IPS-20b (cell line): ENCODE measurements at regions not wholly inside any gene's neighbourhood (a gene's known extent, or its start where the extent isn't known, plus 50 kb on each side); places are given as distances from the start of the nearest gene placed in this dataset.

Experiments used
- H3K27ac ChIP-seq: one replicate; pipeline ENCODE4 v1.5.1; 2013; ENCODE audit warnings: low read length
- H3K27me3 ChIP-seq: 2 replicates; pipeline ENCODE4 v1.6.1; 2013; ENCODE audit warnings: mild to moderate bottlenecking, low read length, inconsistent platforms; ENCODE audit not compliant: insufficient read depth
- H3K36me3 ChIP-seq: 2 replicates; pipeline ENCODE4 v1.6.1; 2013; ENCODE audit warnings: low read depth, mild to moderate bottlenecking, inconsistent platforms, low read length, moderate library complexity; ENCODE audit not compliant: insufficient read depth
- H3K4me1 ChIP-seq: 2 replicates; pipeline ENCODE4 v1.6.1; 2013; ENCODE audit warnings: mild to moderate bottlenecking, control low read depth, inconsistent platforms, low read length, moderate library complexity; ENCODE audit not compliant: insufficient read depth
- H3K4me3 ChIP-seq: 2 replicates; pipeline ENCODE4 v1.5.1; 2013; ENCODE audit warnings: mild to moderate bottlenecking, low read length, inconsistent platforms
- H3K9ac ChIP-seq: 2 replicates; pipeline ENCODE4 v1.6.1; 2013; ENCODE audit warnings: low read depth, mild to moderate bottlenecking, inconsistent platforms, low read length, moderate library complexity
- H3K9me3 ChIP-seq: 2 replicates; pipeline ENCODE4 v1.6.1; 2013; ENCODE audit warnings: mild to moderate bottlenecking, low read depth, low read length, inconsistent platforms; ENCODE audit not compliant: insufficient read depth

- no peak overlapping the region for H3K27ac ChIP-seq
- H3K9me3 ChIP-seq = no peaks in the 10 kb centered on the region
- no peak overlapping the region for H3K9ac ChIP-seq
- no peaks in the 10 kb centered on the region for H3K36me3 ChIP-seq
- H3K27me3 ChIP-seq = no peaks in the 10 kb centered on the region
- no peak overlapping the region for H3K4me3 ChIP-seq
- peaks cover 5% of the 10 kb centered on the region; the same call in 1 of the 2 replicates for H3K4me1 ChIP-seq
Measured at GRCh38 chr4:25531272-25531671, 124.4 kb upstream of the SLC34A2 start.

- H3K4me1 ChIP-seq = peaks cover 5% of the 10 kb centered on the region; the same call in 1 of the 2 replicates
- H3K36me3 ChIP-seq = no peaks in the 10 kb centered on the region
- H3K27me3 ChIP-seq = no peaks in the 10 kb centered on the region
- no peaks in the 10 kb centered on the region for H3K9me3 ChIP-seq
- H3K9ac ChIP-seq = no peak overlapping the region
- no peak overlapping the region for H3K4me3 ChIP-seq
- no peak overlapping the region for H3K27ac ChIP-seq
Measured at GRCh38 chr4:25532591-25532990, 123.1 kb upstream of the SLC34A2 start.

- Histone ChIP-seq H3K36me3 (no peaks in the 10 kb centered on the region), H3K9ac (no peak overlapping the region), H3K27me3 (no peaks in the 10 kb centered on the region), H3K4me1 (peaks cover 5% of the 10 kb centered on the region; the same call in 1 of the 2 replicates), H3K4me3 (no peak overlapping the region), H3K27ac (no peak overlapping the region), H3K9me3 (no peaks in the 10 kb centered on the region)
Measured at GRCh38 chr4:25533256-25533655, 122.4 kb upstream of the SLC34A2 start.

GRCh38 chr4:25535278-25535677 lies 120.4 kb upstream of the SLC34A2 start:
- Histone ChIP-seq H3K9me3 (no peaks in the 10 kb centered on the region), H3K27me3 (no peaks in the 10 kb centered on the region), H3K36me3 (no peaks in the 10 kb centered on the region), H3K9ac (no peak overlapping the region), H3K27ac (no peak overlapping the region), H3K4me3 (no peak overlapping the region), H3K4me1 (peaks cover 5% of the 10 kb centered on the region; the same call in 1 of the 2 replicates)

- peaks cover 7% of the 10 kb centered on the region for H3K4me1 ChIP-seq
- no peaks in the 10 kb centered on the region for H3K36me3 ChIP-seq
- no peaks in the 10 kb centered on the region for H3K27me3 ChIP-seq
- no peaks in the 10 kb centered on the region for H3K9me3 ChIP-seq
- H3K9ac ChIP-seq = no peak overlapping the region
- no peak overlapping the region for H3K27ac ChIP-seq
- no peak overlapping the region for H3K4me3 ChIP-seq
Measured at GRCh38 chr4:25535701-25536473, 119.8 kb upstream of the SLC34A2 start.

GRCh38 chr4:25536564-25537320 lies 118.9 kb upstream of the SLC34A2 start:
- Histone ChIP-seq H3K4me1 (peaks cover 9% of the 10 kb centered on the region), H3K27ac (no peak overlapping the region)

GRCh38 chr4:25538430-25538829 lies 117.2 kb upstream of the SLC34A2 start:
- Histone ChIP-seq H3K27me3 (no peaks in the 10 kb centered on the region), H3K36me3 (no peaks in the 10 kb centered on the region), H3K4me1 (peaks cover 9% of the 10 kb centered on the region), H3K27ac (no peak overlapping the region), H3K9me3 (no peaks in the 10 kb centered on the region), H3K9ac (no peak overlapping the region), H3K4me3 (no peak overlapping the region)

More at GRCh38 chr4:25536564-25537320, 118.9 kb upstream of the SLC34A2 start:
- no peak overlapping the region for H3K9ac ChIP-seq
- no peaks in the 10 kb centered on the region for H3K9me3 ChIP-seq
- H3K36me3 ChIP-seq = no peaks in the 10 kb centered on the region
- H3K4me3 ChIP-seq = no peak overlapping the region
- H3K27me3 ChIP-seq = no peaks in the 10 kb centered on the region

GRCh38 chr4:25539241-25539640 lies 116.4 kb upstream of the SLC34A2 start:
- no peaks in the 10 kb centered on the region for H3K9me3 ChIP-seq
- no peak overlapping the region for H3K27ac ChIP-seq
- H3K4me3 ChIP-seq = no peak overlapping the region

GRCh38 chr4:25540734-25541133 lies 114.9 kb upstream of the SLC34A2 start:
- Histone ChIP-seq H3K27me3 (no peaks in the 10 kb centered on the region), H3K27ac (no peak overlapping the region), H3K9ac (no peak overlapping the region), H3K4me1 (peaks cover 3% of the 10 kb centered on the region; the same call in 1 of the 2 replicates), H3K9me3 (no peaks in the 10 kb centered on the region), H3K36me3 (no peaks in the 10 kb centered on the region), H3K4me3 (no peak overlapping the region)

More at GRCh38 chr4:25539241-25539640, 116.4 kb upstream of the SLC34A2 start:
- H3K27me3 ChIP-seq = no peaks in the 10 kb centered on the region
- H3K36me3 ChIP-seq = no peaks in the 10 kb centered on the region
- no peak overlapping the region for H3K9ac ChIP-seq
- H3K4me1 ChIP-seq = peaks cover 9% of the 10 kb centered on the region

- Histone ChIP-seq H3K4me1 (no peaks in the 10 kb centered on the region), H3K36me3 (no peaks in the 10 kb centered on the region), H3K27me3 (no peaks in the 10 kb centered on the region), H3K9ac (no peak overlapping the region), H3K9me3 (no peaks in the 10 kb centered on the region), H3K4me3 (no peak overlapping the region), H3K27ac (no peak overlapping the region)
Measured at GRCh38 chr4:25547343-25547742, 108.3 kb upstream of the SLC34A2 start.

- Histone ChIP-seq H3K36me3 (no peaks in the 10 kb centered on the region), H3K9ac (no peak overlapping the region), H3K4me1 (no peaks in the 10 kb centered on the region), H3K4me3 (no peak overlapping the region), H3K9me3 (no peaks in the 10 kb centered on the region), H3K27me3 (no peaks in the 10 kb centered on the region), H3K27ac (no peak overlapping the region)
Measured at GRCh38 chr4:25549413-25549812, 106.2 kb upstream of the SLC34A2 start.
